ENCODE measurements at regions not wholly inside any gene's neighbourhood (a gene's known extent, or its start where the extent isn't known, plus 50 kb on each side); places are given as distances from the start of the nearest gene placed in this dataset.

DNA sequence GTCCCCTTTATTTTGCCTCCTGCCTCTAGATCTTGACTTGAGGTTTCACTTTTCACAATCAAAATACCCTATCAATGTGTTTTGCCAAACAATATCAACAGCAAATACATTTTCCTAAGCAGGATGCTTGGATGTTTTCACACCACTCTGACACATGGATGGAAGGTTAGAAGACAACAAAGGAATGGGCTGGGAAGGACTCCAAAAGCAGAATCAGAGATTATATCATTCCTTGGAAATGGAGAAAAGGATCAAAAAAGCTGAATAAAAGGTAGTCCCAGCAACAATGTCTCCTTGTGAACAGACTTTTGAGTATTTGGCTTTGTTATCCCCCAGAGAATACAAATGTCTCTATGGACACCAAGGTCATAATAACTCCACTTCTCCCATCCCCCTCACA is 170.8 kb downstream of the ETAA1 start:
- Histone ChIP-seq H3K27me3 (ENCODE audit: insufficient read depth) (no peaks in the 10 kb centered on the region), H3F3A (replicated peaks; ENCODE audit: low read depth) (no peaks in the 10 kb centered on the region), H3K4me3 (no peak overlapping the region), H4K20me1 (replicated peaks; ENCODE audit: insufficient read depth) (no peaks in the 10 kb centered on the region), H3K4me1 (ENCODE audit: insufficient read depth) (no peaks in the 10 kb centered on the region), H3K79me2 (replicated peaks; ENCODE audit: insufficient read depth) (no peaks in the 10 kb centered on the region), H2AFZ (no peak overlapping the region), H3K9me2 (ENCODE audit: insufficient read depth) (no peaks in the 10 kb centered on the region), H3K4me2 (no peak overlapping the region), H3K27ac (ENCODE audit: low read depth) (no peak overlapping the region), H3K36me3 (ENCODE audit: insufficient read depth) (no peaks in the 10 kb centered on the region)
- TF ChIP-seq STAT1 (IDR thresholded peaks at IDR 0.05; ENCODE audit: unreplicated experiment) (no peak), ZNF114 (CRISPR knock-in tag; IDR thresholded peaks at IDR 0.05) (no peak), CREB1 (CRISPR knock-in tag; IDR thresholded peaks at IDR 0.05; ENCODE audit: low read depth) (no peak), POLR2AphosphoS5 (IDR thresholded peaks at IDR 0.05; ENCODE audit: low read depth) (no peak), JUNB (IDR thresholded peaks at IDR 0.05; ENCODE audit: unreplicated experiment) (no peak), EZH2 (IDR thresholded peaks at IDR 0.05; ENCODE audit: low read depth, unreplicated experiment) (no peak), EZH2phosphoT487 (IDR thresholded peaks at IDR 0.05; ENCODE audit: unreplicated experiment) (no peak), NANOG (IDR thresholded peaks at IDR 0.05; ENCODE audit: borderline replicate concordance) (no peak), ZNF331 (CRISPR knock-in tag; IDR thresholded peaks at IDR 0.05; ENCODE audit: low read depth) (no peak)
- TF ChIP-seq, protein P1, sequence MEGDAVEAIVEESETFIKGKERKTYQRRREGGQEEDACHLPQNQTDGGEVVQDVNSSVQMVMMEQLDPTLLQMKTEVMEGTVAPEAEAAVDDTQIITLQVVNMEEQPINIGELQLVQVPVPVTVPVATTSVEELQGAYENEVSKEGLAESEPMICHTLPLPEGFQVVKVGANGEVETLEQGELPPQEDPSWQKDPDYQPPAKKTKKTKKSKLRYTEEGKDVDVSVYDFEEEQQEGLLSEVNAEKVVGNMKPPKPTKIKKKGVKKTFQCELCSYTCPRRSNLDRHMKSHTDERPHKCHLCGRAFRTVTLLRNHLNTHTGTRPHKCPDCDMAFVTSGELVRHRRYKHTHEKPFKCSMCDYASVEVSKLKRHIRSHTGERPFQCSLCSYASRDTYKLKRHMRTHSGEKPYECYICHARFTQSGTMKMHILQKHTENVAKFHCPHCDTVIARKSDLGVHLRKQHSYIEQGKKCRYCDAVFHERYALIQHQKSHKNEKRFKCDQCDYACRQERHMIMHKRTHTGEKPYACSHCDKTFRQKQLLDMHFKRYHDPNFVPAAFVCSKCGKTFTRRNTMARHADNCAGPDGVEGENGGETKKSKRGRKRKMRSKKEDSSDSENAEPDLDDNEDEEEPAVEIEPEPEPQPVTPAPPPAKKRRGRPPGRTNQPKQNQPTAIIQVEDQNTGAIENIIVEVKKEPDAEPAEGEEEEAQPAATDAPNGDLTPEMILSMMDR (conservative IDR thresholded peaks at IDR 0.05; ENCODE audit: low read depth in 2 of 2), result no peak
- TF ChIP-seq, protein P2, sequence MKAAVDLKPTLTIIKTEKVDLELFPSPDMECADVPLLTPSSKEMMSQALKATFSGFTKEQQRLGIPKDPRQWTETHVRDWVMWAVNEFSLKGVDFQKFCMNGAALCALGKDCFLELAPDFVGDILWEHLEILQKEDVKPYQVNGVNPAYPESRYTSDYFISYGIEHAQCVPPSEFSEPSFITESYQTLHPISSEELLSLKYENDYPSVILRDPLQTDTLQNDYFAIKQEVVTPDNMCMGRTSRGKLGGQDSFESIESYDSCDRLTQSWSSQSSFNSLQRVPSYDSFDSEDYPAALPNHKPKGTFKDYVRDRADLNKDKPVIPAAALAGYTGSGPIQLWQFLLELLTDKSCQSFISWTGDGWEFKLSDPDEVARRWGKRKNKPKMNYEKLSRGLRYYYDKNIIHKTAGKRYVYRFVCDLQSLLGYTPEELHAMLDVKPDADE (IDR thresholded peaks at IDR 0.05), result no peak
- TF ChIP-seq, protein P3, sequence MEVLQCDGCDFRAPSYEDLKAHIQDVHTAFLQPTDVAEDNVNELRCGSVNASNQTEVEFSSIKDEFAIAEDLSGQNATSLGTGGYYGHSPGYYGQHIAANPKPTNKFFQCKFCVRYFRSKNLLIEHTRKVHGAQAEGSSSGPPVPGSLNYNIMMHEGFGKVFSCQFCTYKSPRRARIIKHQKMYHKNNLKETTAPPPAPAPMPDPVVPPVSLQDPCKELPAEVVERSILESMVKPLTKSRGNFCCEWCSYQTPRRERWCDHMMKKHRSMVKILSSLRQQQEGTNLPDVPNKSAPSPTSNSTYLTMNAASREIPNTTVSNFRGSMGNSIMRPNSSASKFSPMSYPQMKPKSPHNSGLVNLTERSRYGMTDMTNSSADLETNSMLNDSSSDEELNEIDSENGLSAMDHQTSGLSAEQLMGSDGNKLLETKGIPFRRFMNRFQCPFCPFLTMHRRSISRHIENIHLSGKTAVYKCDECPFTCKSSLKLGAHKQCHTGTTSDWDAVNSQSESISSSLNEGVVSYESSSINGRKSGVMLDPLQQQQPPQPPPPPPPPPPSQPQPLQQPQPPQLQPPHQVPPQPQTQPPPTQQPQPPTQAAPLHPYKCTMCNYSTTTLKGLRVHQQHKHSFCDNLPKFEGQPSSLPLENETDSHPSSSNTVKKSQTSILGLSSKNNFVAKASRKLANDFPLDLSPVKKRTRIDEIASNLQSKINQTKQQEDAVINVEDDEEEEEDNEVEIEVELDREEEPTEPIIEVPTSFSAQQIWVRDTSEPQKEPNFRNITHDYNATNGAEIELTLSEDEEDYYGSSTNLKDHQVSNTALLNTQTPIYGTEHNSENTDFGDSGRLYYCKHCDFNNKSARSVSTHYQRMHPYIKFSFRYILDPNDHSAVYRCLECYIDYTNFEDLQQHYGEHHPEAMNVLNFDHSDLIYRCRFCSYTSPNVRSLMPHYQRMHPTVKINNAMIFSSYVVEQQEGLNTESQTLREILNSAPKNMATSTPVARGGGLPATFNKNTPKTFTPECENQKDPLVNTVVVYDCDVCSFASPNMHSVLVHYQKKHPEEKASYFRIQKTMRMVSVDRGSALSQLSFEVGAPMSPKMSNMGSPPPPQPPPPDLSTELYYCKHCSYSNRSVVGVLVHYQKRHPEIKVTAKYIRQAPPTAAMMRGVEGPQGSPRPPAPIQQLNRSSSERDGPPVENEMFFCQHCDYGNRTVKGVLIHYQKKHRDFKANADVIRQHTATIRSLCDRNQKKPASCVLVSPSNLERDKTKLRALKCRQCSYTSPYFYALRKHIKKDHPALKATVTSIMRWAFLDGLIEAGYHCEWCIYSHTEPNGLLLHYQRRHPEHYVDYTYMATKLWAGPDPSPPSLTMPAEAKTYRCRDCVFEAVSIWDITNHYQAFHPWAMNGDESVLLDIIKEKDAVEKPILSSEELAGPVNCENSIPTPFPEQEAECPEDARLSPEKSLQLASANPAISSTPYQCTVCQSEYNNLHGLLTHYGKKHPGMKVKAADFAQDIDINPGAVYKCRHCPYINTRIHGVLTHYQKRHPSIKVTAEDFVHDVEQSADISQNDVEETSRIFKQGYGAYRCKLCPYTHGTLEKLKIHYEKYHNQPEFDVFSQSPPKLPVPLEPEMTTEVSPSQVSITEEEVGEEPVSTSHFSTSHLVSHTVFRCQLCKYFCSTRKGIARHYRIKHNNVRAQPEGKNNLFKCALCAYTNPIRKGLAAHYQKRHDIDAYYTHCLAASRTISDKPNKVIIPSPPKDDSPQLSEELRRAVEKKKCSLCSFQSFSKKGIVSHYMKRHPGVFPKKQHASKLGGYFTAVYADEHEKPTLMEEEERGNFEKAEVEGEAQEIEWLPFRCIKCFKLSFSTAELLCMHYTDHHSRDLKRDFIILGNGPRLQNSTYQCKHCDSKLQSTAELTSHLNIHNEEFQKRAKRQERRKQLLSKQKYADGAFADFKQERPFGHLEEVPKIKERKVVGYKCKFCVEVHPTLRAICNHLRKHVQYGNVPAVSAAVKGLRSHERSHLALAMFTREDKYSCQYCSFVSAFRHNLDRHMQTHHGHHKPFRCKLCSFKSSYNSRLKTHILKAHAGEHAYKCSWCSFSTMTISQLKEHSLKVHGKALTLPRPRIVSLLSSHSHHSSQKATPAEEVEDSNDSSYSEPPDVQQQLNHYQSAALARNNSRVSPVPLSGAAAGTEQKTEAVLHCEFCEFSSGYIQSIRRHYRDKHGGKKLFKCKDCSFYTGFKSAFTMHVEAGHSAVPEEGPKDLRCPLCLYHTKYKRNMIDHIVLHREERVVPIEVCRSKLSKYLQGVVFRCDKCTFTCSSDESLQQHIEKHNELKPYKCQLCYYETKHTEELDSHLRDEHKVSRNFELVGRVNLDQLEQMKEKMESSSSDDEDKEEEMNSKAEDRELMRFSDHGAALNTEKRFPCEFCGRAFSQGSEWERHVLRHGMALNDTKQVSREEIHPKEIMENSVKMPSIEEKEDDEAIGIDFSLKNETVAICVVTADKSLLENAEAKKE (CRISPR knock-in tag; IDR thresholded peaks at IDR 0.05), result no peak
- TF ChIP-seq, protein P4, sequence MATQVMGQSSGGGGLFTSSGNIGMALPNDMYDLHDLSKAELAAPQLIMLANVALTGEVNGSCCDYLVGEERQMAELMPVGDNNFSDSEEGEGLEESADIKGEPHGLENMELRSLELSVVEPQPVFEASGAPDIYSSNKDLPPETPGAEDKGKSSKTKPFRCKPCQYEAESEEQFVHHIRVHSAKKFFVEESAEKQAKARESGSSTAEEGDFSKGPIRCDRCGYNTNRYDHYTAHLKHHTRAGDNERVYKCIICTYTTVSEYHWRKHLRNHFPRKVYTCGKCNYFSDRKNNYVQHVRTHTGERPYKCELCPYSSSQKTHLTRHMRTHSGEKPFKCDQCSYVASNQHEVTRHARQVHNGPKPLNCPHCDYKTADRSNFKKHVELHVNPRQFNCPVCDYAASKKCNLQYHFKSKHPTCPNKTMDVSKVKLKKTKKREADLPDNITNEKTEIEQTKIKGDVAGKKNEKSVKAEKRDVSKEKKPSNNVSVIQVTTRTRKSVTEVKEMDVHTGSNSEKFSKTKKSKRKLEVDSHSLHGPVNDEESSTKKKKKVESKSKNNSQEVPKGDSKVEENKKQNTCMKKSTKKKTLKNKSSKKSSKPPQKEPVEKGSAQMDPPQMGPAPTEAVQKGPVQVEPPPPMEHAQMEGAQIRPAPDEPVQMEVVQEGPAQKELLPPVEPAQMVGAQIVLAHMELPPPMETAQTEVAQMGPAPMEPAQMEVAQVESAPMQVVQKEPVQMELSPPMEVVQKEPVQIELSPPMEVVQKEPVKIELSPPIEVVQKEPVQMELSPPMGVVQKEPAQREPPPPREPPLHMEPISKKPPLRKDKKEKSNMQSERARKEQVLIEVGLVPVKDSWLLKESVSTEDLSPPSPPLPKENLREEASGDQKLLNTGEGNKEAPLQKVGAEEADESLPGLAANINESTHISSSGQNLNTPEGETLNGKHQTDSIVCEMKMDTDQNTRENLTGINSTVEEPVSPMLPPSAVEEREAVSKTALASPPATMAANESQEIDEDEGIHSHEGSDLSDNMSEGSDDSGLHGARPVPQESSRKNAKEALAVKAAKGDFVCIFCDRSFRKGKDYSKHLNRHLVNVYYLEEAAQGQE (IDR thresholded peaks at IDR 0.05; ENCODE audit: unreplicated experiment), result no peak
- Mint-ChIP-seq H3K9me3 (no peaks in the 10 kb centered on the region), H3K27me3 (ENCODE audit: insufficient read depth, low read depth, poor library complexity) (no peaks in the 10 kb centered on the region), H3K27ac (no peak overlapping the region), H3K4me3 (no peak overlapping the region), H3K4me1 (no peaks in the 10 kb centered on the region), H3K36me3 (ENCODE audit: low read depth) (no peaks in the 10 kb centered on the region)
- ATAC-seq (no peak), DNase-seq (ENCODE audit: low spot score) (no peak)
